Central memory CD4-positive, alpha-beta T cell (primary cell): ENCODE measurements at regions not wholly inside any gene's neighbourhood (a gene's known extent, or its start where the extent isn't known, plus 50 kb on each side); places are given as distances from the start of the nearest gene placed in this dataset.

Experiments used
- DNase-seq: peaks from one replicate; pipeline ENCODE4 v3.0.0; 2022

- no peak for DNase-seq
Measured at GRCh38 chr12:98151984-98152383, 363.4 kb upstream of the TMPO start.

GRCh38 chr12:98154850-98155249 is 360.5 kb upstream of the TMPO start:
- DNase-seq, result no peak

- DNase-seq, result no peak
Measured at GRCh38 chr12:98156697-98157096, 358.7 kb upstream of the TMPO start.

- DNase-seq, result no peak
Measured at GRCh38 chr12:98162906-98163678, 352.3 kb upstream of the TMPO start.

GRCh38 chr12:98172304-98172703 is 343.1 kb upstream of the TMPO start:
- DNase-seq, result no peak

GRCh38 chr12:98172801-98173200 is 342.6 kb upstream of the TMPO start:
- DNase-seq, result no peak

GRCh38 chr12:98173773-98174427 is 341.5 kb upstream of the TMPO start:
- no peak for DNase-seq

- DNase-seq, result no peak
Measured at GRCh38 chr12:98174428-98174809, 341.0 kb upstream of the TMPO start.

- no peak for DNase-seq
Measured at GRCh38 chr12:98178126-98178525, 337.3 kb upstream of the TMPO start.

- no peak for DNase-seq
Measured at GRCh38 chr12:98179151-98179550, 336.2 kb upstream of the TMPO start.

- DNase-seq, result no peak
Measured at GRCh38 chr12:98180603-98181002, 334.8 kb upstream of the TMPO start.

GRCh38 chr12:98182821-98183220 is 332.6 kb upstream of the TMPO start:
- no peak for DNase-seq

GRCh38 chr12:98185606-98186005 is 329.8 kb upstream of the TMPO start:
- DNase-seq, result no peak

- no peak for DNase-seq
Measured at GRCh38 chr12:98188650-98189077, 326.7 kb upstream of the TMPO start.

- no peak for DNase-seq
Measured at GRCh38 chr12:98194591-98194990, 320.8 kb upstream of the TMPO start.

GRCh38 chr12:98198261-98198982 is 317.0 kb upstream of the TMPO start:
- DNase-seq, result no peak

- no peak for DNase-seq
Measured at GRCh38 chr12:98208816-98209215, 306.6 kb upstream of the TMPO start.

- no peak for DNase-seq
Measured at GRCh38 chr12:98211909-98212695, 303.3 kb upstream of the TMPO start.

GRCh38 chr12:98213556-98213955 is 301.8 kb upstream of the TMPO start:
- no peak for DNase-seq

GRCh38 chr12:98217257-98217656 is 298.1 kb upstream of the TMPO start:
- no peak for DNase-seq

GRCh38 chr12:98220636-98221035 is 294.8 kb upstream of the TMPO start:
- no peak for DNase-seq

GRCh38 chr12:98221243-98221808 is 294.1 kb upstream of the TMPO start:
- DNase-seq, result no peak

- DNase-seq, result no peak
Measured at GRCh38 chr12:98222135-98222534, 293.3 kb upstream of the TMPO start.
